ENCODE measurements at regions not wholly inside any gene's neighbourhood (a gene's known extent, or its start where the extent isn't known, plus 50 kb on each side); places are given as distances from the start of the nearest gene placed in this dataset.

DNA sequence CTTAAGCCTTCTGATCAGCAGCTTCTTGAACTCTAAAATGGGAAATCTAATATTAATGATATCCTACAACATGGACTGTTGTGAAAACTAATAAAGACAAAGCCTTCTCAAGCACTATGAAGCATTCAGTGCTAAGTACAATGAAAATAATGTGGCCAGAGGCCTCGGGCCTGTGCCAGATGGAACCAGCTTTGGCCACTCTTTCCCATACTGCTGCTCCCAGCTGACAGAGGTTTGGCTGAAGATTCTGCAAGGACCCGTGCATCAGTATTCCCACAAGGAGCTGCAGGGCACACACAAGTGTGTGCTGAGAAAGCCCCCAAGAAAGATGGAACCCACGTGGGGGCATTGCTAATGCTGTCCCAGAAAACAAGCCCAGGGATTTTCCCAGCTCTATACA, 60.5 kb upstream of the RPL34 start:
- Histone ChIP-seq H3K4me1 (ENCODE audit: control insufficient read depth, insufficient read depth, low read length) (no peaks in the 10 kb centered on the region), H3K27me3 (ENCODE audit: control insufficient read depth, insufficient read depth, low read length, poor library complexity, severe bottlenecking) (peaks cover 6% of the 10 kb centered on the region), H3K4me3 (ENCODE audit: low read length) (no peak overlapping the region), H3K9ac (ENCODE audit: extremely low read depth, low read length, poor library complexity, severe bottlenecking) (no peak overlapping the region), H3K36me3 (ENCODE audit: control insufficient read depth, insufficient read depth, low read length) (no peaks in the 10 kb centered on the region), H3K27ac (ENCODE audit: low read depth, low read length) (no peak overlapping the region), H3K9me3 (ENCODE audit: control insufficient read depth, low read length) (no peaks in the 10 kb centered on the region)
- no peaks in the 10 kb centered on the region for H3K9me3 Mint-ChIP-seq
- H3K27me3 Mint-ChIP-seq (ENCODE audit: insufficient read depth): peaks cover 2% of the 10 kb centered on the region
- TF ChIP-seq, protein P1, sequence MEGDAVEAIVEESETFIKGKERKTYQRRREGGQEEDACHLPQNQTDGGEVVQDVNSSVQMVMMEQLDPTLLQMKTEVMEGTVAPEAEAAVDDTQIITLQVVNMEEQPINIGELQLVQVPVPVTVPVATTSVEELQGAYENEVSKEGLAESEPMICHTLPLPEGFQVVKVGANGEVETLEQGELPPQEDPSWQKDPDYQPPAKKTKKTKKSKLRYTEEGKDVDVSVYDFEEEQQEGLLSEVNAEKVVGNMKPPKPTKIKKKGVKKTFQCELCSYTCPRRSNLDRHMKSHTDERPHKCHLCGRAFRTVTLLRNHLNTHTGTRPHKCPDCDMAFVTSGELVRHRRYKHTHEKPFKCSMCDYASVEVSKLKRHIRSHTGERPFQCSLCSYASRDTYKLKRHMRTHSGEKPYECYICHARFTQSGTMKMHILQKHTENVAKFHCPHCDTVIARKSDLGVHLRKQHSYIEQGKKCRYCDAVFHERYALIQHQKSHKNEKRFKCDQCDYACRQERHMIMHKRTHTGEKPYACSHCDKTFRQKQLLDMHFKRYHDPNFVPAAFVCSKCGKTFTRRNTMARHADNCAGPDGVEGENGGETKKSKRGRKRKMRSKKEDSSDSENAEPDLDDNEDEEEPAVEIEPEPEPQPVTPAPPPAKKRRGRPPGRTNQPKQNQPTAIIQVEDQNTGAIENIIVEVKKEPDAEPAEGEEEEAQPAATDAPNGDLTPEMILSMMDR (conservative IDR thresholded peaks at IDR 0.05): no peak
- no peaks in the 10 kb centered on the region for H3K4me1 Mint-ChIP-seq
- no peak for DNase-seq
- 86 to 93% methylated on average over 1 to 3 of the region's 3 CpGs for WGBS, 2 experiments (ENCODE audit: insufficient coverage in 1 of 2, insufficient read length in 1 of 2)
- no peak overlapping the region for H3K27ac Mint-ChIP-seq
- H3K4me3 Mint-ChIP-seq: no peak overlapping the region
- H3K36me3 Mint-ChIP-seq (ENCODE audit: low read depth): no peaks in the 10 kb centered on the region

- H3K9ac ChIP-seq (ENCODE audit: extremely low read depth, low read length, poor library complexity, severe bottlenecking): no peak overlapping the region
- no peak overlapping the region for H3K4me3 ChIP-seq (ENCODE audit: low read length)
- H3K27me3 ChIP-seq (ENCODE audit: control insufficient read depth, insufficient read depth, low read length, poor library complexity, severe bottlenecking): peaks cover 6% of the 10 kb centered on the region
- Mint-ChIP-seq H3K9me3 (no peaks in the 10 kb centered on the region), H3K27me3 (ENCODE audit: insufficient read depth) (peaks cover 2% of the 10 kb centered on the region), H3K4me3 (no peak overlapping the region), H3K36me3 (ENCODE audit: low read depth) (no peaks in the 10 kb centered on the region), H3K4me1 (no peaks in the 10 kb centered on the region), H3K27ac (no peak overlapping the region)
- no peaks in the 10 kb centered on the region for H3K4me1 ChIP-seq (ENCODE audit: control insufficient read depth, insufficient read depth, low read length)
- no peaks in the 10 kb centered on the region for H3K36me3 ChIP-seq (ENCODE audit: control insufficient read depth, insufficient read depth, low read length)
- no peak overlapping the region for H3K27ac ChIP-seq (ENCODE audit: low read depth, low read length)
- 62 to 79% methylated on average over 4 to 7 of the region's 7 CpGs for WGBS, 2 experiments (ENCODE audit: insufficient coverage in 1 of 2, insufficient read length in 1 of 2)
- no peak for DNase-seq
- no peaks in the 10 kb centered on the region for H3K9me3 ChIP-seq (ENCODE audit: control insufficient read depth, low read length)
- TF ChIP-seq, protein P1 (conservative IDR thresholded peaks at IDR 0.05): no peak
Measured at GRCh38 chr4:108559068-108559793, 61.1 kb upstream of the RPL34 start.

GRCh38 chr4:108556588-108557200, 63.7 kb upstream of the RPL34 start:
- Histone ChIP-seq H3K9ac (ENCODE audit: extremely low read depth, low read length, poor library complexity, severe bottlenecking) (no peak overlapping the region), H3K4me3 (ENCODE audit: low read length) (no peak overlapping the region), H3K4me1 (ENCODE audit: control insufficient read depth, insufficient read depth, low read length) (no peaks in the 10 kb centered on the region), H3K9me3 (ENCODE audit: control insufficient read depth, low read length) (no peaks in the 10 kb centered on the region), H3K36me3 (ENCODE audit: control insufficient read depth, insufficient read depth, low read length) (no peaks in the 10 kb centered on the region), H3K27me3 (ENCODE audit: control insufficient read depth, insufficient read depth, low read length, poor library complexity, severe bottlenecking) (peaks cover 6% of the 10 kb centered on the region), H3K27ac (ENCODE audit: low read depth, low read length) (no peak overlapping the region)
- TF ChIP-seq, protein P1 (conservative IDR thresholded peaks at IDR 0.05): no peak
- Mint-ChIP-seq H3K4me1 (peaks cover 2% of the 10 kb centered on the region), H3K27me3 (ENCODE audit: insufficient read depth) (peaks cover 2% of the 10 kb centered on the region), H3K4me3 (no peak overlapping the region), H3K27ac (no peak overlapping the region), H3K9me3 (no peaks in the 10 kb centered on the region), H3K36me3 (ENCODE audit: low read depth) (no peaks in the 10 kb centered on the region)
- no peak for DNase-seq
- whole genome bisulfite sequencing, 2 experiments (ENCODE audit: insufficient coverage in 1 of 2, insufficient read length in 1 of 2): 86 to 94% methylated on average over 5 of the region's 5 CpGs

All from endodermal cell (in vitro differentiated cells).